HG02798 (cell line): ENCODE measurements at regions not wholly inside any gene's neighbourhood (a gene's known extent, or its start where the extent isn't known, plus 50 kb on each side); places are given as distances from the start of the nearest gene placed in this dataset.
"Not testable (repeated sequence)": the region's sequence is repeated elsewhere in the genome, so short reads cannot be mapped to it uniquely, and the experiment has no call there.

Source experiments
- ATAC-seq: cut with Tn5 transposase; IDR thresholded peaks from one replicate; pipeline ENCODE4 v1.9.1; 2021; ENCODE audit warnings: mild to moderate bottlenecking; ENCODE audit not compliant: unreplicated experiment, poor library complexity

GRCh38 chr7:65453341-65454030 lies 79.8 kb downstream of the ZNF92 start:
- no peak for ATAC-seq

DNA sequence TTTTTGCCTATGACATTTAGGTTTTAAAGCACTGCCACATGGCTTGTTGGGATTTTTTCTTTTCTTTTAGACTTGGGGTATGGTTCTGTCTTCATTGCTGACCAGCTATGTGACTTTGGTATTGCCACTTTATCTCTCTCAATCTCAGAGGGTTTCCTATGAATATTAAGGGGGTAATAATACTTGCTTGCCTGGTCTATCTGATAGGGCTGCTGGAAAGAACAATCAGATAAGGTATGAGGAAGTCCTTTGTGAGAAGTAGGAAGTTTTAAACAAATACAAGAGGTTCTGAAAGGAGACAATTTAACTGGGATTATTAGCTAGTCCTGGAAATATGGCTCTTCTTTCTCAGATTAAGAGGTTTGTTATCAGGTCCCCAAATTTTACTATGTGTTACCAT lies 80.8 kb downstream of the ZNF92 start:
- no peak for ATAC-seq

DNA sequence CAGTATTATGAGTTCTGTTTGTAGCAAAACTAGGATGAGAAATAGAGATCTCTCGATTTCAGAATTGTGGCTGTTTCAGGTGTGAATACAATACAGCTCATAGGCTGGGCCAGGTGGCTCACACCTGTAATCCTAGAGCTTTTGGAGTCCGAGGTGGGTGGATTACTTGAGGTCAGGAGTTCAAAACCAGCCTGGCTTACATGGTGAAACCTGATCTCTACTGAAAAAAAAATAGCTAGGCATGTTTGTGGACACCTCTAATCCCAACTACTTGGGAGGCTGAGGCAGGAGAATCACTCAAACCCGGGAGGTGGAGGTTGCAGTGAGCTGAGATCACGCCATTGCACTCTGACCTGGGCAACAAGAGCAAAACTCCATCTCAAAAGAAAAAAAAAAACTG lies 81.4 kb downstream of the ZNF92 start:
- ATAC-seq = not testable (repeated sequence)

- no peak for ATAC-seq
These were observed 84.0 kb downstream of the ZNF92 start for GRCh38 chr7:65457705-65458104.

DNA sequence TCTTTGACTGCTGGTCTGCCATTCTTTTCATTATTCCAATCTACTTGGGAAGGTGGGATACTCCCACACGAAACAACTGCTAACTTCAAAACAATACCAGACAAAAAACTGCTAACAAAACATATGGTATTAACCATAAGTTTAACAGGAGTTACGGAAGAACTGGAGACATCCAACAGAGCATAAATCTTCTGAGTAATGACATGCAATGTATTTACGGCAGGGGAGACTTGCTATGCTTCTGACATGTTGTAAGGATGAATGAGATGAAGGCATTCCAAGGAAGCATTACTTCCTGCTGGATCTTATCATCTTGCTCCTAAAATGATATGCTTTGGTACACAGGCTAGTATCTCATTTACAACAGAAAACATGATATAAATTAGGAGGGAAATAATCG lies 85.8 kb downstream of the ZNF92 start:
- no peak for ATAC-seq

GRCh38 chr7:65462148-65462716 lies 88.6 kb downstream of the ZNF92 start:
- ATAC-seq = no peak

DNA sequence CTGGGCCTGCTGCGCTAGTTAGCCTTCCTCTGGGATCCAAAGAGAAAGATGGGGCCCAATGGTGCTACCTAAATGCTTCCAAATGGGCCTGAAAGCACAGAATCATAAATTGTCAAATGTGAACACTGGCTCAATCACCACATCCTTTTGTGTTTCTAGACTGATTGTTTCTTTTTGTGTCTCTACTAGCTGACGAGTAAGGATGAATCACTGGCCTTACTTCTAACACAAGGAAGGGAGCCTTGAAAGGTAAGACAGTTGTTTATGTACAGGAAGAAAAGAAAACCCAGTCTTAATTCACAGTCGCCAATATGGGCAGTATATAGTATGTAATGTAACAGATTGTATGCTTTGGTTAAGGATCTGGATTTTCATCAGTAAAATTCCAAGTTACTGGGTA lies 89.5 kb downstream of the ZNF92 start:
- ATAC-seq = no peak

DNA sequence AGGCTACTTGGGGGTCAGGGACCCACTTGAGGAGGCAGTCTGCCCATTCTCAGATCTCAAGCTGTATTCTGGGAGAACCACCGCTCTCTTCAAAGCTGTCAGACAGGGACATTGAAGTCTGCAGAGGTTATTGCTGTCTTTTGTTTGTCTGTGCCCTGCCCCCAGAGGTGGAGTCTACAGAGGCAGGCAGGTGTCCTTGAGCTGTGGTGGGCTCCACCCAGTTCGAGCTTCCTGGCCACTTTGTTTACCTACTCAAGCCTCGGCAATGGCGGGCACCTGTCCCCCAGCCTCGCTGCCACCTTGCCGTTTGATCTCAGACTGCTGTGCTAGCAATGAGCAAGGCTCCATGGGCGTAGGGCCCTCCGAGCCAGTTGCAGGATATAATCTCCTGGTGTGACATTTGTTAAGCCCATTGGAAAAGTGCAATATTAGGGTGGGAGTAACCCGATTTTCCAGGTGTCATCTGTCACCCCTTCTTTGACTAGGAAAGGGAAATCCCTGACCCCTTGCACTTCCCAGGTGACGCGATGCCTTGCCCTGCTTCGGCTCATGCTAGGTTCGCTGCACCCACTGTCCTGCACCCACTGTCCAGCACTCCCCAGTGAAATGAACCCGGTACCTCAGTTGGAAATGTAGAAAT lies 96.4 kb downstream of the ZNF92 start:
- ATAC-seq = not testable (repeated sequence)

- ATAC-seq = no peak
These were observed 97.9 kb downstream of the ZNF92 start for GRCh38 chr7:65471587-65471986.

GRCh38 chr7:65475040-65475726 lies 101.5 kb downstream of the ZNF92 start:
- peak; percentile 17 for ATAC-seq

DNA sequence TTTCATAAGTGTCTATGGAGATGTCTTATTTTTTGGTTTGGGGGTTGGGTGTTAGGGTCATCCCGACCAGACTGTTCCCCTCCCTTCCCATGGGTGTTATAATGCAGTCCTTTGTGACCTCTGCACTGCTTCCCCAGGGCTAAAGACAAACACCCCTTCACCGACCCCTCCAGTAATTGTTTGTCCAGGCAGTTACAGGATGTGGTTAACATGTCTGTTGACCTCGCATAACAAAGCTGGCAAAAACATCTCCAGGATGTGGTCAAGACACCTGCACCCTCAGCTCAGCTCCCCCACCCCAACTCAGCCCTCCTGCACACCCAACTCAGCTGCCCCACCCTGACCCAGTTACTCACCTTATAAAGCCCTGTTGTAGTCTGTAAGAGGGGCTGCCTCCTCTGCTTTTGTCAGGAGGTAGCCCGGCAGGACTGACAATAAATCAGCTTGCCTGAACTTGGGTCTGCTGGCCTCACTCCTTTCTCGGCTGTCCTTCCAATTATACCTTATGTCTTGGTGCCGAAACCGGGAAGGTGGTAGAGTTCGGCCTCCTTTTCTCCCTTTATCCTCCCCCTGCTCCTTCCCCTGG lies 102.2 kb downstream of the ZNF92 start:
- ATAC-seq = peak; percentile 88

DNA sequence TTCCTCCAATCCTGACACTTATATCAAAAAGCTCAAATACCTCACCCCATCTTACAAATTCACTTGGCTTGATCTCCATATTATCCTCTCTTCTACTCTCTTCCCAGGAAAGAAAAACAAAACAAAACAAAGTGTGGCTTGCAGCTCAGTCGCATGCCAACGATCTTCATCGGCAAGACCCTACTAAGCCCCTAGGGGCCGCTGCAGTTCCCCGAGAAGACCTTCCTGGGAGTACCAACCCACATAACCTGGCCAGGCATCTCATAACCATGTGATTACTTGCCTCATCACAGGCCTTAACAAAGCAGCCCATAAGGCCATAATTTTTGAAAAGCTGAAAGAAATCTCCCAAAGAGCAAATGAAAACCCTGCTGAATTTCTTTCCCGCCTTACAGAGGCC lies 103.7 kb downstream of the ZNF92 start:
- ATAC-seq = no peak

DNA sequence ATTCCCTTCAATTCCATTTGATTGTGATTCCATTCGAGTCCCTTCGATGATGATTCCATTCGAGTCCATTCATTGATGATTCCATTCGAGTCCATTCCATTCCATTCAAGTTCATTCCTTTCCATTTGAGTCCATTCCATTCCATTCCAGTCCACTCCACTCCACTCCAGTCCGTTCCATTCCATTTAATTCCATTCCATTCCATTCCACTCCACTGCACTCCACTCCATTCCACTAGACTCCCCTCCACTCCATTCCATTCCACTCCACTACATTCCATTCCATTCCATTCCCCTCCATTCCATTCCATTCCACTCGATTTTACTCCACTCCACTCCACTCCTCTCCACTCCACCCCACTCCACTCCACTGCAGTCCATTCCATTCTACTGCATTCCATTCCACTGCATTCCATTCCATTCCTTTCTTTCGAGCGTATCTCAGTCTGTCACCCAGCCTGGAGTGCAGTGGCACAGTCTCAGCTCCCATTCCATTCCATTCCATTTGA lies 115.7 kb downstream of the ZNF92 start:
- ATAC-seq = no peak

GRCh38 chr7:65496697-65497096 lies 123.0 kb downstream of the ZNF92 start:
- not testable (repeated sequence) for ATAC-seq

DNA sequence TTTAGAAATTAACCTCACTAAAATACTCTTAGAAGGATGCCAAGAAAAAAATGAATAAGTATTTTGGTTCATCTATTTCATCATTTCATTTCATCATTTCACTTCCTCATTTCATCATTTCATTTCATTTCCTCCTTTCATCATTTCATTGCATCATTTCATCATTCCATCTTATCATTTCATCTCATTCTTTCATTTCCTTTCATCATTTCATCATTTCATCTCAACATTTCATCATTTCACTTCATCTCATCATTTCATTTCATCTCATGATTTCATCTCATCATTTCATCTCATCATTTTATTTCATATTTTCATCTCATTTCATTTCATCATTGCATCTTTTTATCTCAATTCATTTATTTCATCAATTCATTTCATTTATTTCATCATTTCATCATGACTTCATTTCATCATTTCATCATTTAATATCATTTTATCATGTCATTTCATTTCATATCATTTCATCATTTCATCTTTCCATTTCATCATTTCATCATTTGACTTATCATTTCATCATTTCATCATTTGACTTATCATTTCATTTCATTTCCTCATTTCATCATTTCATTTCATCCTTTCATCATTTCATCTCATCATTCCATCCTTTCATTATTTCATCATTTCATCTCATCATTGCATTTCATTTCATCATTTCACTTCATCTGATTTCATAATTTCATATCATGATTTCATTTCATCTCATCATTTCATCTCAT lies 129.9 kb downstream of the ZNF92 start:
- no peak for ATAC-seq

- ATAC-seq = not testable (repeated sequence)
These were observed 131.1 kb downstream of the ZNF92 start for GRCh38 chr7:65504504-65505319.

GRCh38 chr7:65505320-65505633 lies 131.6 kb downstream of the ZNF92 start:
- not testable (repeated sequence) for ATAC-seq

- ATAC-seq = not testable (repeated sequence)
These were observed 135.1 kb downstream of the ZNF92 start for GRCh38 chr7:65508581-65509367.
